ENCODE measurements at regions not wholly inside any gene's neighbourhood (a gene's known extent, or its start where the extent isn't known, plus 50 kb on each side); places are given as distances from the start of the nearest gene placed in this dataset.
A peak's percentile ranks its signal among the peaks of the same experiment; 100 is the strongest.

DNA sequence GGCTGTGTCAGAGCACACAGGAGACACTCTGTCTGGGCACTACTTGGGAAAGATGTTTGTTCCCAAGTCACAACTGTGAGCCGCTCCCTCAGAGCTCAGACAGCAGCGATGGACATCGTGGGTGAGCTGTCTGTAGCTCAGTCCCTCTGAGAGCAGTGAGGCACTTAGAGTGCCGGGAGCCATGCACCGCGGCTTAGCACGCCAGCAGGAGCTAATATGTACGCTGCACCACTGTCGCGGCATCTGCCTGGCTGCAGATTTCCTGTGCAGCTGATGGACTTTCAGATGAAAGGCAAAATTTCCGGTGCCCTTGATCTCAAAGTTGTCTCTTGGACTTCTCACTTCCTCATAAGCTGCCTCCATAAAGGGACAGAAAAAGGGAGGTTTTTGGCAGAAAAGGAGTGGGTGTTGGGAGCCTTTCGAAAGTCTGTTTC is 92.8 kb upstream of the ZNF469 start:
- peaks cover 8% of the 10 kb centered on the region for H3K9me3 Mint-ChIP-seq
- no peak overlapping the region for H3K27ac Mint-ChIP-seq
- H3K4me1 Mint-ChIP-seq (ENCODE audit: unreplicated experiment): no peaks in the 10 kb centered on the region
- H3K36me3 Mint-ChIP-seq: peaks cover 4% of the 10 kb centered on the region
- no peak for DNase-seq (ENCODE audit: extremely low spot score, unreplicated experiment)
- no peak overlapping the region for H3K4me3 Mint-ChIP-seq
- peaks cover 18% of the 10 kb centered on the region for H3K27me3 Mint-ChIP-seq
- TF ChIP-seq, protein P1, sequence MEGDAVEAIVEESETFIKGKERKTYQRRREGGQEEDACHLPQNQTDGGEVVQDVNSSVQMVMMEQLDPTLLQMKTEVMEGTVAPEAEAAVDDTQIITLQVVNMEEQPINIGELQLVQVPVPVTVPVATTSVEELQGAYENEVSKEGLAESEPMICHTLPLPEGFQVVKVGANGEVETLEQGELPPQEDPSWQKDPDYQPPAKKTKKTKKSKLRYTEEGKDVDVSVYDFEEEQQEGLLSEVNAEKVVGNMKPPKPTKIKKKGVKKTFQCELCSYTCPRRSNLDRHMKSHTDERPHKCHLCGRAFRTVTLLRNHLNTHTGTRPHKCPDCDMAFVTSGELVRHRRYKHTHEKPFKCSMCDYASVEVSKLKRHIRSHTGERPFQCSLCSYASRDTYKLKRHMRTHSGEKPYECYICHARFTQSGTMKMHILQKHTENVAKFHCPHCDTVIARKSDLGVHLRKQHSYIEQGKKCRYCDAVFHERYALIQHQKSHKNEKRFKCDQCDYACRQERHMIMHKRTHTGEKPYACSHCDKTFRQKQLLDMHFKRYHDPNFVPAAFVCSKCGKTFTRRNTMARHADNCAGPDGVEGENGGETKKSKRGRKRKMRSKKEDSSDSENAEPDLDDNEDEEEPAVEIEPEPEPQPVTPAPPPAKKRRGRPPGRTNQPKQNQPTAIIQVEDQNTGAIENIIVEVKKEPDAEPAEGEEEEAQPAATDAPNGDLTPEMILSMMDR (conservative IDR thresholded peaks at IDR 0.05): no peak

DNA sequence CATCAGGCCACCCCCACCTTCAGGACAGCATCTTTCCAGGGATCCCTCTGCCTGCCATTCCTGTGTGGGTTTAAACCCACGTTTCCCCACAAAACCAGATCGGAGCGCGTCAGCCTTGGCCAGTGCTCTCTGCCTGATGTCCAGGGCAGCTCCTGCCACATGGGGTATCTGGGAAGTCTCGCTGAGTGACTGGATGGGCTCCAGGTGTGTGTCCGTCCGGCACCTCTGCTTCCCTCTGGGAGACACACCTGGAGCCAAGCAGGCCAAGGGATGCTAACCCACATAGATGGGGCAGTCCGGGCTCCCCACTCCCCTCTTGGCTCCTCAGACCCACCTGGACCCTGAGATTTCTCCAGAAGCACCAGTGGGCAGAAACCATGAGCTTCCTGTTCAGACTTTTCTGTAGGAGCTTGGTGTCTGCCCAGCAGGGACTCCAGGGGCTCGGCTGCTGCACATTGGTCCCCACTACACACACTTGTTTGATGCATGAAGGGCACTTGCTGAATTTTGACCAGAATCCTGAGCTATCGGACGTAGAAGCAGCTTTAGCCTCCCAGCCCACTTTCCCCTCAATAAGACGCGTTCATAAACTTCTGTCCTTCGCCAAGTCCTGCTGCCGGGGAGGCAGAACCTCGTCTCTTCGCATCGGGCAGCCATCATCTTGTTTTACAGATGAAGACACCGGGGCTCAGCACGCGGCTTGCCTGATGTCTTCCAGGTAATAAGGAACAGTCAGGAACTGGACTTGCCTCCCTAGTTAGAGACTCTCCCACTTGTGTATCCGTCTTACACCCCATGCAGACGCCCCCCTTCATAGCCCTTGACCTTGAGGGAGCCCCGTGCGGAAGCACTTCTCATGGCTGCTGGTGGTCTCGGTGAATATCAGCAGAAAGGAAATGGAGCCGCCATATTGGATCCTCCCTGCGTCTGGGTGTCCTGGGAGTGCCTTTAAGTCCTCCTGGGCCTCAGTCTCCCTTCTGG is 91.6 kb upstream of the ZNF469 start:
- peaks cover 4% of the 10 kb centered on the region for H3K4me1 Mint-ChIP-seq (ENCODE audit: unreplicated experiment)
- H3K27me3 Mint-ChIP-seq: peaks cover 21% of the 10 kb centered on the region
- no peak overlapping the region for H3K27ac Mint-ChIP-seq
- peaks cover 8% of the 10 kb centered on the region for H3K9me3 Mint-ChIP-seq
- TF ChIP-seq, protein P1 (conservative IDR thresholded peaks at IDR 0.05): no peak
- no peak for DNase-seq (ENCODE audit: extremely low spot score, unreplicated experiment)
- no peak overlapping the region for H3K4me3 Mint-ChIP-seq
- H3K36me3 Mint-ChIP-seq: peaks cover 4% of the 10 kb centered on the region

DNA sequence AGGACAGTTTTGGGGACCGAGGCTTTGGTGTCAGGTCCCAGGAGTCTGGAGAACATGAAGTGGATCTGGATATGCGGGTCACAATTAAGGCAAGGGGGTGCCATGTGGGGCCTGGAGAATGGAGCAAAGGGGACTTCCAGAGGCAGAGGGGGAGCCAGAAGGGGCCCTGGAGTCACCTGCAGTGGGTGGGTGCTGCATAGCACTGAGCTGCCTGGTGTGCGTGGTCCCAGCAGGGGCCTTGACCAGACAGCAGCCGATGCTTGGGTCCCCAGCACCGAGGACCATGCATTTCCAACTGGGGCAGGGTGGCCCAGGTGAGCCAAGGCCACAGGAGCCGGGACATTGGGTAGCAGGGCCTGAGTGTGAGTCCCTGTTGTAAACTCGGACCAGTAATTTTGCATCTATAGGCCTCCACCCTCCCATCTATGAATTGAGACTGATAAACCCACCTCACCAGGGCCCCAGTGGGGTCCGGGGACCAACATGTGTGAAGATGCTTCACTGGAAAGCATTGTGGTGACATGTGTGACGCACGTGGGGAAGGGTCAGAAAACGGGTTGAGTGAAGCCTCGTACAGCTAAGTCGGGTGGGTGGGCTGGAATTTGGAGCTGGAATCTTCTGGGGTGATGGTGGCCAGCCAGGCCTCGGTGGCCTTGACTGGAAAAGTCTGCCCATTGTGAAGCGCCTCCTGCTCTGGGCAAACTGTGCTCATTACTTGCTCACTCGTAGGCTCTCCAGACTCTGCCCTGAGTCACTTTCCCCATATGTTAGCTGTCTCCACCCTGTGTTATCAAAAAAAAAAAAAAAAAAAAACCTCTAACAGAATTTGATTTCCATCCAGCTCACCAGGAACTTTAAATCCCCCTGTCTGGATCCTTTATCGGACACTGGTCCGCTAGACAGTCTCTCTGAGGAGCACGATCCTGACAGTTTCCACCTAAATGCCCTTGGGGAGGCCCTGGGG is 90.5 kb upstream of the ZNF469 start:
- peaks cover 5% of the 10 kb centered on the region for H3K4me1 Mint-ChIP-seq (ENCODE audit: unreplicated experiment)
- H3K4me3 Mint-ChIP-seq: no peak overlapping the region
- TF ChIP-seq, protein P1 (conservative IDR thresholded peaks at IDR 0.05): no peak

DNA sequence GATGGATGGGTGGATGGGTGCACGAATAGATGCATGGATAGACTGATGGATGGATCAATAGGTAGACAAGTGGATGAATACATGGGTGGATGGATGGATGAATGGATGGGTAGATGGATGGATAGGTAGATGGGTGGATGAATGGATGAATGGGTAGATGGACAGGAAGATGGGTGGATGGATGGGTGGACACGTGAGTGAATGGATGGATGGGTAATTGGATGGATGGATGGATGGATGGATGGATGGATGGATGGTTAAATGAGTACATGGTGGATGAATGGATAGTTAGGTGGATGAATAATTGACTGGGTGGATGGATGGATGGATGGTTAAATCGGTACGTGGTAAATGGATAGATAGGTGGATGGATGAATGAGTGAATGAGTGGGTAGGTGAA is 89.7 kb upstream of the ZNF469 start:
- H3K27ac Mint-ChIP-seq: no peak overlapping the region
- TF ChIP-seq, protein P1 (conservative IDR thresholded peaks at IDR 0.05): no peak
- no peak overlapping the region for H3K4me3 Mint-ChIP-seq
- no peaks in the 10 kb centered on the region for H3K36me3 Mint-ChIP-seq
- H3K4me1 Mint-ChIP-seq (ENCODE audit: unreplicated experiment): peaks cover 10% of the 10 kb centered on the region
- H3K9me3 Mint-ChIP-seq: no peaks in the 10 kb centered on the region
- H3K27me3 Mint-ChIP-seq: peaks cover 25% of the 10 kb centered on the region
- DNase-seq (ENCODE audit: extremely low spot score, unreplicated experiment): no peak

More for the DNA sequence above, 90.5 kb upstream of the ZNF469 start:
- DNase-seq (ENCODE audit: extremely low spot score, unreplicated experiment): no peak
- H3K36me3 Mint-ChIP-seq: no peaks in the 10 kb centered on the region
- H3K27me3 Mint-ChIP-seq: peaks cover 21% of the 10 kb centered on the region
- no peak overlapping the region for H3K27ac Mint-ChIP-seq
- peaks cover 2% of the 10 kb centered on the region for H3K9me3 Mint-ChIP-seq

DNA sequence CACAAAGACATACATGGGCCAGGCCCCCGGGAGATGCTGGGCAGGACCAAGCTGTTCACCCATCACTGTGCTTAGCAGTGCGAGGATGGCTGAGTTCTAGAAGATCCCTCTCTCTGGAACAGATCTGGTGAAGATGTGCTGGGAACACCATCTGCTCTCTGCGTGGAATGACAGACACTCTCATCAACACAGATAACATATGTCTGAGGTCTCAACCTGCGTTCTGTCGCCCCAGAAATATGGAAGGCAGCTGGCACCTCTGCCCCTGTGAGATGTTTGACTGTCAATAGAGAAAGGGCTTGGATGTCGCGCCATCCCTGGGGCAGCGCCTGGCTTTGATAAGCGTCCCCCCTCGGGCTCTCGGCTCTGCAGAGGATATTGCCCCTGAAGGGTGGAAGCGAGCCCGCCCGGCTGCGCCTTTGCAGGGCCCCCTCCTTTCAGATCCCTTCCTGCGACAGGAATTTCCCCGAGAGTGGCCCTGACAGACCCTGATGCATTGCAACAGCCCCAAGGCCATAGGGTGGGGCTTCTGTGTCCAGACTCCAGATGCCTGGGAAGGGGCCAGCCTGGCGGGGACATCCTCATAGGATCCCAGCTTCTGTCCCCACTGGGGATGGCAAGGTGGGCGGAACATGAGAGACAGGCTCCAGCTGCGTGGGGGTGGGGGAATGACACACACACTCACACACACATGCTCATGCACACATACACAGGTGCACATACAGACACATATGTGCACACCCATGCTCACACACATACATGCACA is 86.9 kb upstream of the ZNF469 start:
- H3K4me3 Mint-ChIP-seq: no peak overlapping the region

More for the DNA sequence above, 86.9 kb upstream of the ZNF469 start:
- TF ChIP-seq, protein P1 (conservative IDR thresholded peaks at IDR 0.05): no peak
- no peaks in the 10 kb centered on the region for H3K36me3 Mint-ChIP-seq
- peaks cover 23% of the 10 kb centered on the region for H3K27me3 Mint-ChIP-seq
- peak overlapping the region; percentile 23 for H3K27ac Mint-ChIP-seq
- no peaks in the 10 kb centered on the region for H3K9me3 Mint-ChIP-seq
- peaks cover 15% of the 10 kb centered on the region for H3K4me1 Mint-ChIP-seq (ENCODE audit: unreplicated experiment)
- DNase-seq (ENCODE audit: extremely low spot score, unreplicated experiment): no peak

Data from type B pancreatic cell (in vitro differentiated cells).